T-helper 1 cell treated with Interleukin-12 subunit alpha and Interleukin-12 subunit beta and Interleukin-4 antibody, amounts not matched to agents 30 ng/mL and 1 ng/mL, for 36 hours (primary cell): ENCODE measurements at regions not wholly inside any gene's neighbourhood (a gene's known extent, or its start where the extent isn't known, plus 50 kb on each side); places are given as distances from the start of the nearest gene placed in this dataset.

ENCODE experiments used
- intact Hi-C: fragments of 100-400 bp; cut with micrococcal nuclease; formaldehyde crosslinking; loops from one replicate; pipeline ENCODE4 v1.15.1; 2024

GRCh38 chrX:69085151-69085550 is 80.1 kb downstream of the PJA1 start:
- intact Hi-C loops, result no loop called here

GRCh38 chrX:69083801-69084200 is 81.5 kb downstream of the PJA1 start:
- intact Hi-C loops, result no loop called here

DNA sequence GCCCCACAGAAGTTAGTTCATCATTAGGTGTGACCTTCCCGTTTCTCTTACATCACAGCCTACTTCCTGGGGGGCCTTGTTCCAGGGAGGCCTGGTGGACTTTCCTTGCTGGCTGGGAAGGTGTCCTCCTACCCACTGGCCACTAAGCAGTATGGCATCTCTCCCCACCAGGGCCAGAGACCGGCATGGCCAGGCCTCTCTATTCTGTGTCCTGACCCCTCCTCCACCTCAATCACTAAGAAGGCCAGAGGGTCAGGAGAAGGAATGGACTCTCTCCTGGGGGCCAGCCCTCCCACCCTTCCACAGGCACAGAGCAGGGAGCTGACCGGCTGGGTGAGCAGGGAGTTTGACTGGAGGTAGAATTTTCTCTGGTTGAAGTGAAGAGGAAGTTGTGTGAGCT is 81.9 kb downstream of the PJA1 start:
- intact Hi-C loops, result no loop called here

DNA sequence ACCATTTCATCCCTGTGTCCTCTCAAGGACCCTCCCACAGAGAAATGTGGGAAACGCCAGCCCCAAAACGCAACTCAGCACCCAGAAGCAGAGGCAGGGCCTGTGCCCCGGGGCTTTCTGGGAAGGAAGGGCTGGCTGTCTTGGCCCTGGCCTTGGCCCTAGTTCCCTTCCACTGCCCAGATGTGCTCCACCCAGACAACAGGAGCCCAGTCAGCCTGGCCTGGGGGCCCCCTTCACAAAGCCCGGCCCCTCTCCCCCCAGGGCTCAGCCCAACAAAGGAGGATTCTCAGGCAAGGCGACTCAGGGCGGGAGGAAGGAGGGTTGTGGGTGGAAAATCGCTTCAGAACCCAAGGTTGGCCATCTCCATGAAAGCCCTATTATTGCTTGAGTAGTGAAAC is 82.5 kb downstream of the PJA1 start:
- intact Hi-C loops, result no loop called here

GRCh38 chrX:69082055-69082752 is 83.0 kb downstream of the PJA1 start:
- intact Hi-C loops, result no loop called here

DNA sequence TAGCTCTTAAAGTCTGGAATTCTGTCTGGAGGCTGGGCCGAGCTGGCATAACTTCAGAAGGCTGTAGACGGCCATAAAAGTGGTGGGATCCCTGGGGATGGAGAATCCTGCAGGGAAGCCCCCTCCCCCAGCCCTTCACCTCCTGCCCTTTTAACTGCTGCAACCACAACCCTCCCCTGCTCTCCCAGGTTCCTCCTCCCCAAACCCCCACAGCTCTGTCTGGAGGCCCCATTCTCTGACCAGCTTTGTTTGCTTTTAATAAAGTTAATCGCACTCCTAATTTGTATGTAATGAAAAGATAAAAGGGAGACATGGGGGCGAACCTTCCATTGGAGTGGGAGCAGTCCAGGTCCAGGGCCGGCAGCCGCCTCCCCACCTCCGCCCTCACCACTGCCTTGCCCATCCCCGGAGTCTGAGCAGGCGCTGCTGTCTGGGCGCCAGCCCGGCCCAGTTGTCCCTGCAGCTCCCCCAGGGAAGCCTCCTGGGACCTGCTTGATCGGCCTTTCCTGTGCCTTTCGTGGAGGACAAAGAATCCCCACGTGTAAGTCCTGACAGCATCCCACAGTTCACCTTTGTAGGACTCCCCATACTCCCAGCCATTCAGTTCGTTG is 84.3 kb downstream of the PJA1 start:
- intact Hi-C loops, result no loop called here

GRCh38 chrX:69079268-69079667 is 86.0 kb downstream of the PJA1 start:
- intact Hi-C loops, result no loop called here

GRCh38 chrX:69077895-69078455 is 87.3 kb downstream of the PJA1 start:
- intact Hi-C loops, result no loop called here

DNA sequence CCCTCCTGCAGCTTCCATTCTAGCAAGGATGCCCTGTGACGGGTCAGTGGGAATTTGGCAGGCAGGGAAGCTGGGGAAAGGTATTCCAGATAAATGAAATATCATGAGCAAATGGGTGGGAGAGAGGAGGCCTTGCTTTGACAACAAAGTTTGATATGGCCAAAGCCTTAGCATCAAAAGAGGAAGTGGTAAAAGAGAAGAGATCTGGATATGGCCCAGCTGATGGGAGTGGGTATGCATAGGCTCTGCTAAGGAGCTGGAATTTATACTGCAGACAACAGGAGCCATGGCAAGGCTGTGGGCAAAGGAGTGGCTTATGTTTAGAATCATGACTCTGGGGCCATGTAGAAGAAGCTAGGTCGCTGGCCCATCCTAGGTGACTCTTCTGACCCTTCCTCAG is 89.2 kb downstream of the PJA1 start:
- intact Hi-C loops, result no loop called here

GRCh38 chrX:69074726-69075125 is 90.5 kb downstream of the PJA1 start:
- intact Hi-C loops, result no loop called here

DNA sequence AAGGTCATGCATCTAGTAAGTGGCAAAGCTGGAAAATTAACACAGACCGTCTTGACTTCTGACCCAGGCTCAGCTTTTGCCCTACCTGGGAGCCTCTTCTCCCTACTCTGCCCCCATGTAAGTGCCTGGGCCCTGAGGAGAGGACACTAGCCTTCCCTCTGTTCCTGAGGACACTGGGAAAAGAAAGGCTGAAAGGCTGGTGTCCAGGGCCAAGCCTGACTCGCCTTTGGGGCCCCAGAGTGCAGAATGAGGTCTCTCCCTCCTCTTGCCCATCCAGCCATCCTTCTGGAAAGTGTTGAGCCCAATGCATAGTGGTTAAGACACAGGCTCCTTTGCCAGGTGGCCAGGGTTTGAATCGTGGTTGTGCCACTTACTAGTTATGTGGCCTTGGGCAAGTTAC is 91.5 kb downstream of the PJA1 start:
- intact Hi-C loops, result no loop called here

- intact Hi-C loops, result no loop called here
Observed at GRCh38 chrX:69073241-69073640, 92.0 kb downstream of the PJA1 start.

DNA sequence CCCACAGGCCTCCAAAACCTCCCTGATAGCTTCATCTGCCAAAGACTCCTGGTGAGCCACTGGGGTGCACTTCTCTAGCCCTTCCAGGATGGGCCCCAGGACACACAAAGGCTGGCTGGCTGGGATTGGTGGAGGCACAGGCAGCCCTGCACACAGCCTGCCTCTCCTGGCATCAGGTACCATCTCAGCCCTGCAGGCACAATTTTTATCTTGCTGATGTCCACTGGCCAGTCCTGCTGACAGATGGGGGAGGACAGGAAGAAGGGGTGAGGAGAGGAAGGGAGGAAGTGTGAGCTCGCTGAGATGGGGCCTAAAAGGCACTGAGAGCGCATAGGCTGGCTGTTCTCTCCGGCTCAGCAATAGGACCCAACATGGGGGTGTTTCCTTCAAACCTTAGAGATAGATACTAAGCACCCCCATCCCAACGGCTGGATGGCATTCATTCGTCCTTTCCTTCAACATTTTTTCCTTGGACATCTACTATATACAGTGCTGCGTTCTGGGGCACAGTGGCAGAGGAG is 92.7 kb downstream of the PJA1 start:
- intact Hi-C loops, result no loop called here

DNA sequence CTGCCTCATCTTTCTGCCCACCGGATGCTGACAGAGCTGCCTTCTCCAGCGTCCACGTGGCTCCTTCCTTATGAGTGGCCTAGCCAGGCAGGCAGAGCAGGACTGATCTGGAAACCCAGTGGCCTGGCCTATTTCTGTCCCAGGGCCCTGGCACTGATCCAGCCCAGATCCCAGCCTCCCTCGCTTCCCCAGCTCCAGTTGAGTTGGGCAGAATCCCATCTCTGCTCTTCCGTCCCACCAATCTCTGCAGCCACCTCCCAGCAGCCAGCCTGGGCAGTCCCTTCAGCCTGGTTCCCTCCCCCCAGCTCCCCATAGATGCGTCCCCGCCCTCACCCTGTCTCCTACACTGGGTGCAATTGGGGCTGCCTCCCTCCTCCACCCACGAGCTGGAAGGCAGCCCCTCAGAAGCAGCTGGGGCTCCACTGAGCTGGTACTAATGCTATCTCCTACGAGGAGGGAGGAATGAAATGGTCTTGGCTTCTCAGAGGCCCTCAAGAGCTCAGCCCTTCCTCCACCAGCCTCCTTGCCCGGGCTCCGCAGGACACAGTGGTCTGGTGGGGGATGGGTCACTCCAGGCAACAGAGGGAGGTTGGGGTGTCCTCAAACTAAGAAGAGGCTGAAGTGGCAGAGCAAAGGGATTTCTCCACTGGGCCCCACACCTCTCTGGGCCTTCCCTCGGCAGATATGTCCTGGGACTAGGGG is 94.2 kb downstream of the PJA1 start:
- intact Hi-C loops, result no loop called here

DNA sequence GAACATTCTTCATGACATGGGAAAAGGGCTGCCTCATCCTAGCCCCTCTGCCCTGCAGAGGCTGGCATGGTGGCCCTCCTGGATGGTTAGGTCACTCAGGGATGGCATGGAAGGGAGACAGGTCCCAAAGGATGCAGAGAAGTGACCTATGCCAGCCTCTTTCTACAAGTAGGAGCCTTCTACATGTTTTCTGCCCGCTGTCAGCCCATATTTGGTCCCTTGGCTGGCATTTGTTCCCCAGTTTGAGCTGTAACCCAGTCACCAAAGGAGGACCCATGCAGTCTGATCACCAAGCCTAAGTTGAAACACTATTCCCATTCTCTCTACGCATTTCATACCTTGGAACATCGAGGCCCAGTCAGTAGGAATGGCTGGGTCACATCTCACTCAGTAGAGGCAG is 95.4 kb downstream of the PJA1 start:
- intact Hi-C loops, result no loop called here

- intact Hi-C loops, result no loop called here
Observed at GRCh38 chrX:69069086-69069445, 96.2 kb downstream of the PJA1 start.

- intact Hi-C loops, result no loop called here
Observed at GRCh38 chrX:69068301-69069085, 96.8 kb downstream of the PJA1 start.

- intact Hi-C loops, result no loop called here
Observed at GRCh38 chrX:69067841-69068240, 97.4 kb downstream of the PJA1 start.

- intact Hi-C loops, result no loop called here
Observed at GRCh38 chrX:69066966-69067525, 98.2 kb downstream of the PJA1 start.

DNA sequence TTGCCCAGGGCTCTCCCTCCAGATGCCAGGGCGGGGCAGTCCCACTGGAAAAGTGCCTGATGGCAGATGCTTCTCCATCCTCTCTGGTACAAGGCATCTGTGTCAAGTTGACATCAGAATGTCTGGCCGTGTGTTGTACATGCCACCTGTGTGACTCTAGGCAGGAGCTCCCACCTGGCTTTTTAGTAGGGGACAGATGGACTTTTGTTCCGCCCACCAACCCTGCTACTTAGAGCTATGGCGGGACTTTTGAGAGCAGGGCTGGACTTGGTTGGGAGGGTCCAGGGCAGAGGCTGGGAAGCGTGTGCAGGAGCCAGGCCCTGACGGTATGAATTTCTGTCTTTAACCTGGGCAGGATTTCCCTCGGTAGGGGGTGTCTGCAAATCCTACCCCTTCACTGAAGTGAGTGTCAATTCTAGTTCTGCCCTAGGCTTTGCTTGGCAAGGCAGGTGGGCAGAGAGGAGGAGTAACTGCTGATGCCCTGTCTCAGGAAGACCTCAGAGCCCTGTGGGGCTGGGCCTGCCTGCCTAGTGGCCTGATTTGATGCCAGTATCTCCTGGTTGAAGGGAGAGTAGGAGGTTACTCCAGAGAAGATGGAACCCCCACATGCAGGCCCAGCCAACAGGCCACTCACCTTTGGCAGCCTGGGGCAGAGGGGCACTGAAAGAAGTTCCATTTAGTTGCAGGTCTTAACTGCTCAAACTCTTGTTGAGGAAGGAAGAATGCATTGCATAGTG is 99.1 kb downstream of the PJA1 start:
- intact Hi-C loops, result no loop called here

GRCh38 chrX:69065451-69065850 is 99.8 kb downstream of the PJA1 start:
- intact Hi-C loops, result no loop called here
